ENCODE measurements at regions not wholly inside any gene's neighbourhood (a gene's known extent, or its start where the extent isn't known, plus 50 kb on each side); places are given as distances from the start of the nearest gene placed in this dataset.

DNA sequence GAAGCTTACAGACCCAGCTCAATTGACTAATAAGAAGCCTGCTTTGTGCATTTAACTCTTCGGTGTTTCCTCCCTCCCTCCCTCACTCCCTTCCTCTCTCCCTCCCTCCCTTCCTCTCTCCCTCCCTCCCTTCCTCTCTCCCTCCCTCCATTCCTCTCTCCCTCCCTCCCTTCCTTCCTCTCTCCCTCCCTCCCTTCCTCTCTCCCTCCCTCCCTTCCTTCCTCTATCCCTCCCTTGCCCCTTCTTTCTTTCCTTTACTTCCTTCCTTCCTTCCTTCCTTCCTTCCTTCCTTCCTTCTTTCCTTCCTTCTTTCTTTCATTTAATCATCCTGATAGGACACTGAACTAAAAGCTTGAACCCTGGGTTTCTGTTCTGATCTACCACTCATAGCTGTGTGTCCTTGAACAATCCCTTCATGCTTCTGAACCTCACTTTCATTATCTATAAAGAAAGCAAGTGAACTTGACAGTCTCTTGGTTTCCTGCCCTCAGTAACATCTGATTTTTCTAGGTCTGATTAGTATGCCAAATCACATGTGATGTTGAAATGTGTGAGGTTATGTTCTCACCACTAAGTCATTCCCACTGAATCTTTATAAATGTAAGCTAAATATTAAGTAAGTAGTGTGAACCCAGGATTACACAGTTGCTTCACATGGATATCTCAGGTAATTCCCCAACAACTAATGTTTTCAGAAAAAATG is 132.3 kb upstream of the BMP2 start:
- TF ChIP-seq, protein P1, sequence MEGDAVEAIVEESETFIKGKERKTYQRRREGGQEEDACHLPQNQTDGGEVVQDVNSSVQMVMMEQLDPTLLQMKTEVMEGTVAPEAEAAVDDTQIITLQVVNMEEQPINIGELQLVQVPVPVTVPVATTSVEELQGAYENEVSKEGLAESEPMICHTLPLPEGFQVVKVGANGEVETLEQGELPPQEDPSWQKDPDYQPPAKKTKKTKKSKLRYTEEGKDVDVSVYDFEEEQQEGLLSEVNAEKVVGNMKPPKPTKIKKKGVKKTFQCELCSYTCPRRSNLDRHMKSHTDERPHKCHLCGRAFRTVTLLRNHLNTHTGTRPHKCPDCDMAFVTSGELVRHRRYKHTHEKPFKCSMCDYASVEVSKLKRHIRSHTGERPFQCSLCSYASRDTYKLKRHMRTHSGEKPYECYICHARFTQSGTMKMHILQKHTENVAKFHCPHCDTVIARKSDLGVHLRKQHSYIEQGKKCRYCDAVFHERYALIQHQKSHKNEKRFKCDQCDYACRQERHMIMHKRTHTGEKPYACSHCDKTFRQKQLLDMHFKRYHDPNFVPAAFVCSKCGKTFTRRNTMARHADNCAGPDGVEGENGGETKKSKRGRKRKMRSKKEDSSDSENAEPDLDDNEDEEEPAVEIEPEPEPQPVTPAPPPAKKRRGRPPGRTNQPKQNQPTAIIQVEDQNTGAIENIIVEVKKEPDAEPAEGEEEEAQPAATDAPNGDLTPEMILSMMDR (IDR thresholded peaks at IDR 0.05) = no peak
- no peak for TF ChIP-seq RFX5 (IDR thresholded peaks at IDR 0.05)
- TF ChIP-seq, protein P2, sequence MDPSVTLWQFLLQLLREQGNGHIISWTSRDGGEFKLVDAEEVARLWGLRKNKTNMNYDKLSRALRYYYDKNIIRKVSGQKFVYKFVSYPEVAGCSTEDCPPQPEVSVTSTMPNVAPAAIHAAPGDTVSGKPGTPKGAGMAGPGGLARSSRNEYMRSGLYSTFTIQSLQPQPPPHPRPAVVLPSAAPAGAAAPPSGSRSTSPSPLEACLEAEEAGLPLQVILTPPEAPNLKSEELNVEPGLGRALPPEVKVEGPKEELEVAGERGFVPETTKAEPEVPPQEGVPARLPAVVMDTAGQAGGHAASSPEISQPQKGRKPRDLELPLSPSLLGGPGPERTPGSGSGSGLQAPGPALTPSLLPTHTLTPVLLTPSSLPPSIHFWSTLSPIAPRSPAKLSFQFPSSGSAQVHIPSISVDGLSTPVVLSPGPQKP (IDR thresholded peaks at IDR 0.05; ENCODE audit: low read depth, low read length) = no peak
- no peak for TF ChIP-seq POLR2A (IDR thresholded peaks at IDR 0.05; ENCODE audit: low read length)
- TF ChIP-seq PHF8 (IDR thresholded peaks at IDR 0.05; ENCODE audit: borderline replicate concordance, low read depth) = no peak

Data from A549 (cell line).